CD14-positive monocyte (primary cell): ENCODE measurements at regions not wholly inside any gene's neighbourhood (a gene's known extent, or its start where the extent isn't known, plus 50 kb on each side); places are given as distances from the start of the nearest gene placed in this dataset.

Experiments
- DNase-seq, 3 donors: peaks; one replicate each; pipeline ENCODE4 v3.0.0-alpha.2; 2011 to 2022
- H2AFZ ChIP-seq: 2 replicates; pipeline ENCODE4 v1.6.0; 2012; ENCODE audit warnings: mild to moderate bottlenecking, low read depth, low read length, inconsistent platforms; ENCODE audit not compliant: insufficient read depth, poor library complexity, severe bottlenecking
- H3K27ac ChIP-seq, 2 donors: 1 replicate in 1 of 2; 2 replicates in 1 of 2; pipeline ENCODE4 v1.5.1; 2012 to 2013; ENCODE audit warnings: low read length in 2 of 2, control low read depth in 1 of 2, inconsistent platforms in 1 of 2, low read depth in 1 of 2, mild to moderate bottlenecking in 1 of 2
- H3K27me3 ChIP-seq, 2 donors: one replicate each; pipeline versions ENCODE4 v1.6.0 to v1.6.1; 2011 to 2013; ENCODE audit warnings: low read length in 2 of 2; ENCODE audit not compliant: control insufficient read depth in 2 of 2, insufficient read depth in 2 of 2
- H3K36me3 ChIP-seq, 2 donors: replicated peaks in 1 of 2; 1 replicate in 1 of 2; 2 replicates in 1 of 2; pipeline versions ENCODE4 v1.5.1 to v1.6.1; 2012 to 2013; ENCODE audit warnings: low read length in 2 of 2, control low read depth in 1 of 2, inconsistent platforms in 1 of 2, mild to moderate bottlenecking in 1 of 2; ENCODE audit not compliant: insufficient read depth in 2 of 2, control insufficient read depth in 1 of 2
- H3K4me1 ChIP-seq, 2 donors: 1 replicate in 1 of 2; 2 replicates in 1 of 2; pipeline versions ENCODE4 v1.5.1 to v1.6.1; 2012 to 2013; ENCODE audit warnings: low read length in 2 of 2, control low read depth in 1 of 2, inconsistent platforms in 1 of 2, mild to moderate bottlenecking in 1 of 2, moderate library complexity in 1 of 2; ENCODE audit not compliant: insufficient read depth in 2 of 2, control insufficient read depth in 1 of 2
- H3K4me2 ChIP-seq: replicated peaks from 2 replicates; pipeline ENCODE3; 2012; ENCODE audit warnings: low read length, moderate library complexity, mild to moderate bottlenecking; ENCODE audit not compliant: poor library complexity, severe bottlenecking; ENCODE audit errors: extremely low read depth
- H3K4me3 ChIP-seq, 3 experiments: fragments of 200-600 bp in 1 of 3; sonication (generic) in 1 of 3; replicated peaks in 1 of 3; 1 replicate in 2 of 3; 2 replicates in 1 of 3; pipeline ENCODE4 v1.5.1; 2011 to 2013; ENCODE audit warnings: low read length in 3 of 3, mild to moderate bottlenecking in 3 of 3, control low read depth in 2 of 3, low read depth in 2 of 3, inconsistent platforms in 1 of 3, moderate library complexity in 1 of 3
- H3K79me2 ChIP-seq: 2 replicates; pipeline ENCODE4 v1.6.0; 2012; ENCODE audit warnings: mild to moderate bottlenecking, control low read depth, inconsistent platforms, low read length, moderate library complexity; ENCODE audit not compliant: insufficient read depth
- H3K9ac ChIP-seq: 2 replicates; pipeline ENCODE4 v1.6.0; 2017; ENCODE audit warnings: low read length, mild to moderate bottlenecking; ENCODE audit not compliant: insufficient read depth, poor library complexity, severe bottlenecking
- H3K9me3 ChIP-seq, 2 donors: replicated peaks in 1 of 2; 1 replicate in 1 of 2; 2 replicates in 1 of 2; pipeline versions ENCODE4 v1.5.1 to v1.6.1; 2012 to 2013; ENCODE audit warnings: low read length in 2 of 2, control low read depth in 1 of 2; ENCODE audit not compliant: control insufficient read depth in 1 of 2, insufficient read depth in 1 of 2
- H4K20me1 ChIP-seq: 2 replicates; pipeline ENCODE4 v1.6.0; 2012; ENCODE audit warnings: mild to moderate bottlenecking, low read length, control low read depth, moderate library complexity; ENCODE audit not compliant: insufficient read depth
- H3K27ac Mint-ChIP-seq, 7 donors: one replicate each; pipeline ENCODE4 v1.8.0; 2020; ENCODE audit warnings: mild to moderate bottlenecking in 7 of 7, mixed read lengths in 7 of 7, moderate library complexity in 6 of 7, inconsistent platforms in 2 of 7
- H3K27me3 Mint-ChIP-seq, 3 donors: one replicate each; pipeline ENCODE4 v1.8.0; 2021 to 2022; ENCODE audit warnings: low read depth in 3 of 3, mild to moderate bottlenecking in 3 of 3, mixed read lengths in 3 of 3, moderate library complexity in 3 of 3, inconsistent platforms in 1 of 3
- H3K36me3 Mint-ChIP-seq, 2 donors: one replicate each; pipeline ENCODE4 v1.8.0; 2020; ENCODE audit warnings: mixed read lengths in 2 of 2, inconsistent platforms in 1 of 2, mild to moderate bottlenecking in 1 of 2
- H3K4me1 Mint-ChIP-seq: one replicate; pipeline ENCODE4 v1.8.0; 2020; ENCODE audit warnings: mild to moderate bottlenecking, mixed read lengths
- H3K4me3 Mint-ChIP-seq, 2 donors: one replicate each; pipeline ENCODE4 v1.8.0; 2020; ENCODE audit warnings: mild to moderate bottlenecking in 2 of 2, mixed read lengths in 2 of 2, moderate library complexity in 1 of 2
- H3K9me3 Mint-ChIP-seq, 7 donors: one replicate each; pipeline ENCODE4 v1.8.0; 2020 to 2022; ENCODE audit warnings: mixed read lengths in 7 of 7, mild to moderate bottlenecking in 6 of 7, moderate library complexity in 6 of 7, inconsistent platforms in 2 of 7
- CTCF ChIP-seq: fragments of 200-600 bp; IDR thresholded peaks from one replicate; pipeline ENCODE4 v1.8.0; 2022; ENCODE audit warnings: antibody characterized with exemption, mild to moderate bottlenecking
- WGBS: methylation state at CpG from one replicate; pipeline ENCODE4 v1.1.5; 2013; ENCODE audit warnings: missing lambda C conversion rate; ENCODE audit not compliant: insufficient coverage; 5-methylcytosine and 5-hydroxymethylcytosine counted together
- intact Hi-C, 2 donors: fragments of 100-400 bp; cut with micrococcal nuclease; formaldehyde crosslinking; loops; one replicate each; pipeline versions ENCODE4 v1.15.0 to v1.15.1; 2023

- no peaks in the 10 kb centered on the region for H3K4me1 ChIP-seq
- Mint-ChIP-seq H3K27me3 (peaks cover 1 to 12% (median 7%) of the 10 kb centered on the region in 3 donors), H3K4me3 (no peak overlapping the region), H3K36me3 (no peaks in the 10 kb centered on the region), H3K9me3 (peaks cover 0 to 9% (median 5%) of the 10 kb centered on the region in 7 donors), H3K4me1 (no peaks in the 10 kb centered on the region), H3K27ac (no peak overlapping the region)
- no peak overlapping the region for H3K4me2 ChIP-seq
- H3K27me3 ChIP-seq = no peaks in the 10 kb centered on the region
- DNase-seq = no peak
- H3K9me3 ChIP-seq = no peaks in the 10 kb centered on the region
- WGBS = 58% methylated on average over 2 of the region's 3 CpGs
- no peaks in the 10 kb centered on the region for H3K36me3 ChIP-seq
- H4K20me1 ChIP-seq = no peaks in the 10 kb centered on the region
- intact Hi-C loops = no loop called here
- no peak for TF ChIP-seq CTCF
- H3K9ac ChIP-seq = no peak overlapping the region
- no peak overlapping the region for H2AFZ ChIP-seq
- H3K79me2 ChIP-seq = no peaks in the 10 kb centered on the region
- no peak overlapping the region for H3K27ac ChIP-seq
- H3K4me3 ChIP-seq = no peak overlapping the region
These were observed 417.6 kb downstream of the PTPRU start for GRCh38 chr1:29653886-29654450.

- H3K36me3 Mint-ChIP-seq = no peaks in the 10 kb centered on the region
These were observed 416.9 kb downstream of the PTPRU start for GRCh38 chr1:29653034-29653810.

More at GRCh38 chr1:29653034-29653810, 416.9 kb downstream of the PTPRU start:
- peak overlapping the region in 1 of 7 donors; percentile 38 for H3K27ac Mint-ChIP-seq
- intact Hi-C loops = no loop called here
- H3K4me1 Mint-ChIP-seq = no peaks in the 10 kb centered on the region
- no peak overlapping the region for H3K4me3 ChIP-seq
- no peak overlapping the region for H3K4me3 Mint-ChIP-seq
- no peak overlapping the region for H2AFZ ChIP-seq
- H3K36me3 ChIP-seq = no peaks in the 10 kb centered on the region
- TF ChIP-seq CTCF = no peak
- 42% methylated on average over 2 of the region's 5 CpGs for WGBS
- no peak overlapping the region for H3K4me2 ChIP-seq
- H3K9me3 ChIP-seq = no peaks in the 10 kb centered on the region
- H3K27me3 Mint-ChIP-seq = peaks cover 3 to 13% (median 6%) of the 10 kb centered on the region in 3 donors
- H3K79me2 ChIP-seq = no peaks in the 10 kb centered on the region
- no peak for DNase-seq
- H3K9me3 Mint-ChIP-seq = peaks cover 0 to 9% (median 5%) of the 10 kb centered on the region in 7 donors
- H3K27me3 ChIP-seq = no peaks in the 10 kb centered on the region
- no peaks in the 10 kb centered on the region for H4K20me1 ChIP-seq
- no peak overlapping the region for H3K27ac ChIP-seq
- H3K4me1 ChIP-seq = no peaks in the 10 kb centered on the region
- no peak overlapping the region for H3K9ac ChIP-seq
